Endothelial cell of umbilical vein (primary cell): ENCODE measurements at regions not wholly inside any gene's neighbourhood (a gene's known extent, or its start where the extent isn't known, plus 50 kb on each side); places are given as distances from the start of the nearest gene placed in this dataset.
A peak's percentile ranks its signal among the peaks of the same experiment; 100 is the strongest.

Experiments used
- BruUV-seq: library from RNA; stranded (reverse); fragments of 400-500 nt; replicated peaks from 2 replicates; lab custom pipeline; 2021; lab: Mats Ljungman, UMichigan
- CTCF ChIA-PET: fragments of 300-600, 350-600 bp; sonication (Branson Sonifier 250); formaldehyde crosslinking; loops from one replicate; lab custom pipeline; 2021; ENCODE audit warnings: antibody characterized with exemption, inconsistent platforms; lab: Charles Lee
- POLR2A ChIA-PET: fragments of 300-600, 350-600 bp; sonication (Branson Sonifier 250); formaldehyde crosslinking; loops from one replicate; lab custom pipeline; 2021; ENCODE audit warnings: antibody characterized with exemption, inconsistent platforms; lab: Charles Lee
- DNase-seq: peaks from one replicate; pipeline ENCODE4 v3.0.0-alpha.2; 2011; ENCODE audit warnings: low read depth, low spot score
- FAIRE-seq: peaks from 2 replicates; lab custom pipeline; 2011; peaks lifted over from hg19 to GRCh38; lab: Jason Lieb, UNC
- H2AFZ ChIP-seq: 2 replicates; pipeline ENCODE4 v1.6.0; 2012; ENCODE audit warnings: low read depth, low read length, control low read depth, inconsistent platforms
- H3K27ac ChIP-seq: 2 replicates; pipeline ENCODE4 v1.5.1; 2011; ENCODE audit warnings: low read depth, mild to moderate bottlenecking, control low read depth, low read length, moderate library complexity; ENCODE audit not compliant: insufficient read depth
- H3K27me3 ChIP-seq, 2 experiments: 2 replicates each; pipeline versions ENCODE4 v1.6.0 to v1.6.1; 2011; ENCODE audit warnings: low read length in 2 of 2, mixed read lengths in 1 of 2; ENCODE audit not compliant: control insufficient read depth in 2 of 2, insufficient read depth in 2 of 2
- H3K36me3 ChIP-seq, 2 experiments: 2 replicates in 1 of 2; 3 replicates in 1 of 2; pipeline ENCODE4 v1.5.1; 2011; ENCODE audit warnings: low read length in 2 of 2, mild to moderate bottlenecking in 1 of 2, moderate library complexity in 1 of 2; ENCODE audit not compliant: control insufficient read depth in 2 of 2, insufficient read depth in 2 of 2; ENCODE audit errors: extremely low read depth in 1 of 2
- H3K4me1 ChIP-seq: 3 replicates; pipeline ENCODE4 v1.5.1; 2011; ENCODE audit warnings: mild to moderate bottlenecking, low read length; ENCODE audit not compliant: control insufficient read depth, insufficient read depth; ENCODE audit errors: extremely low read depth
- H3K4me2 ChIP-seq: 2 replicates; pipeline ENCODE4 v1.6.1; 2011; ENCODE audit warnings: low read length, control low read depth, mixed read lengths; ENCODE audit not compliant: insufficient read depth
- H3K4me3 ChIP-seq, 3 experiments: fragments of 200-600 bp in 1 of 3; sonication (generic), shearing (Covaris generic) in 1 of 3; replicated peaks in 1 of 3; 2 replicates each; pipeline ENCODE4 v1.5.1; 2011 to 2016; ENCODE audit warnings: control low read depth in 3 of 3, low read length in 3 of 3, mild to moderate bottlenecking in 2 of 3, inconsistent platforms in 1 of 3, low read depth in 1 of 3, moderate library complexity in 1 of 3; ENCODE audit not compliant: insufficient read depth in 1 of 3
- H3K79me2 ChIP-seq: 2 replicates; pipeline ENCODE4 v1.6.0; 2012; ENCODE audit warnings: low read length, inconsistent platforms; ENCODE audit not compliant: control insufficient read depth, insufficient read depth
- H3K9ac ChIP-seq: replicated peaks from 2 replicates; pipeline ENCODE3; 2011; ENCODE audit warnings: low read length, control low read depth; ENCODE audit not compliant: insufficient read depth; ENCODE audit errors: extremely low read depth
- H3K9me1 ChIP-seq: replicated peaks from 3 replicates; pipeline ENCODE4 v1.6.0; 2011; ENCODE audit warnings: mild to moderate bottlenecking, low read length; ENCODE audit not compliant: control insufficient read depth, insufficient read depth; ENCODE audit errors: extremely low read depth
- H3K9me3 ChIP-seq: replicated peaks from 2 replicates; pipeline ENCODE4 v1.5.1; 2012; ENCODE audit warnings: low read length, inconsistent platforms; ENCODE audit not compliant: control insufficient read depth, insufficient read depth
- H4K20me1 ChIP-seq: replicated peaks from 2 replicates; pipeline ENCODE3; 2011; ENCODE audit warnings: mild to moderate bottlenecking, low read length; ENCODE audit not compliant: control insufficient read depth, insufficient read depth; ENCODE audit errors: extremely low read depth
- EZH2 ChIP-seq: IDR thresholded peaks from 2 replicates; pipeline ENCODE4 v1.6.1; 2012; ENCODE audit warnings: borderline replicate concordance, low read depth, mild to moderate bottlenecking, moderate library complexity, low read length, inconsistent platforms; ENCODE audit not compliant: severe bottlenecking
- FOS ChIP-seq: IDR thresholded peaks from 2 replicates; pipeline ENCODE4 v1.6.1; 2011; ENCODE audit warnings: mild to moderate bottlenecking, low read length, moderate library complexity, borderline replicate concordance; ENCODE audit not compliant: insufficient read depth
- GATA2 ChIP-seq: IDR thresholded peaks from 2 replicates; pipeline ENCODE4 v1.7.0; 2011; ENCODE audit warnings: low read depth, mild to moderate bottlenecking, moderate library complexity, mixed read lengths, low read length; ENCODE audit not compliant: insufficient read length, insufficient read depth
- JUN ChIP-seq: IDR thresholded peaks from 2 replicates; pipeline ENCODE4 v1.6.1; 2011; ENCODE audit warnings: borderline replicate concordance, low read depth; ENCODE audit not compliant: insufficient read length, insufficient read depth
- MYC ChIP-seq: IDR thresholded peaks from one replicate; pipeline ENCODE4 v1.6.1; 2011; ENCODE audit warnings: mild to moderate bottlenecking, low read depth, low read length
- POLR2A ChIP-seq: IDR thresholded peaks from 2 replicates; pipeline ENCODE4 v1.6.1; 2012; ENCODE audit warnings: low read depth, mild to moderate bottlenecking, control low read depth, low read length
- POLR2AphosphoS5 ChIP-seq: IDR thresholded peaks from 2 replicates; pipeline ENCODE4 v1.6.1; 2012; ENCODE audit warnings: low read depth, mild to moderate bottlenecking, control low read depth, low read length, moderate library complexity; ENCODE audit not compliant: insufficient read depth
- dilution Hi-C: fragments of 300-500 bp; cut with MboI; formaldehyde crosslinking; loops from one replicate; pipeline ENCODE4 v1.15.0; 2019; ENCODE audit warnings: low sequenced_read_pairs; ENCODE audit not compliant: extremely low pct_ligation_motif_present
- intact Hi-C: fragments of 100-400 bp; cut with micrococcal nuclease; formaldehyde crosslinking; loops from one replicate; pipeline ENCODE4 v1.10.0; 2022
- TF ChIP-seq, protein P1 (sequence below): IDR thresholded peaks from 2 replicates; pipeline ENCODE4 v1.6.1; 2011; ENCODE audit not compliant: insufficient read depth, insufficient read length
- TF ChIP-seq, protein P2 (sequence below), 2 donors: IDR thresholded peaks; 1 replicate in 1 of 2; 2 replicates in 1 of 2; pipeline ENCODE4 v1.5.1; 2011; ENCODE audit warnings: low read length in 2 of 2, mild to moderate bottlenecking in 2 of 2, moderate library complexity in 2 of 2, control low read depth in 1 of 2, inconsistent platforms in 1 of 2, low read depth in 1 of 2; ENCODE audit not compliant: insufficient read depth in 1 of 2; ENCODE audit errors: extremely low read depth in 1 of 2

DNA sequence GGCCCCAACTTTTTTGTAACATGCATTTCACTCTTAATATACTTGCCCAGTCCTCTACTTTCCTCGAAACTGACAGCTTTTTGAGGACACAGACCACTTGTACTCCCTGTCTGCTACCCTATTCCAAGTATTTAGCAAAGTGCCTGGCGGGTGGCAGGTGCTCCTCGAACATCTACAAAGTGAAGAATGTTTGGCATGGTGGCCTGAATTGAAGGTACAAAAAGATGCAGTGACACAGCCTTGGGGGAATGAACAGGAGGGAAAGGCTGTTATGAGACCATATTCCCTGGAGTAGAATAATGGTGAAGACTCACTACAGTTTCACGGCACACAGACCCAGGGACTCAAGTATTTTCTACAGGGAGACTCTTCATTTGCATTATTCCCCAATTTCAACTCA lies 590.9 kb downstream of the PRELID2 start:
- FAIRE-seq (no peak), DNase-seq (no peak)
- no peaks in the 10 kb centered on the region for H3K9me1 ChIP-seq
- dilution Hi-C loops (no loop called here), intact Hi-C loops (loop anchor here (1.0 to 5.0 kb wide), 2 partner anchors 118 to 583 kb away; no protein-coding TSS in a partner anchor)
- TF ChIP-seq JUN (no peak), EZH2 (no peak), MYC (no peak), POLR2A (no peak), FOS (no peak), POLR2AphosphoS5 (no peak), GATA2 (no peak)
- TF ChIP-seq, protein P1, sequence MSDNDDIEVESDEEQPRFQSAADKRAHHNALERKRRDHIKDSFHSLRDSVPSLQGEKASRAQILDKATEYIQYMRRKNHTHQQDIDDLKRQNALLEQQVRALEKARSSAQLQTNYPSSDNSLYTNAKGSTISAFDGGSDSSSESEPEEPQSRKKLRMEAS: no peak
- TF ChIP-seq, protein P2, sequence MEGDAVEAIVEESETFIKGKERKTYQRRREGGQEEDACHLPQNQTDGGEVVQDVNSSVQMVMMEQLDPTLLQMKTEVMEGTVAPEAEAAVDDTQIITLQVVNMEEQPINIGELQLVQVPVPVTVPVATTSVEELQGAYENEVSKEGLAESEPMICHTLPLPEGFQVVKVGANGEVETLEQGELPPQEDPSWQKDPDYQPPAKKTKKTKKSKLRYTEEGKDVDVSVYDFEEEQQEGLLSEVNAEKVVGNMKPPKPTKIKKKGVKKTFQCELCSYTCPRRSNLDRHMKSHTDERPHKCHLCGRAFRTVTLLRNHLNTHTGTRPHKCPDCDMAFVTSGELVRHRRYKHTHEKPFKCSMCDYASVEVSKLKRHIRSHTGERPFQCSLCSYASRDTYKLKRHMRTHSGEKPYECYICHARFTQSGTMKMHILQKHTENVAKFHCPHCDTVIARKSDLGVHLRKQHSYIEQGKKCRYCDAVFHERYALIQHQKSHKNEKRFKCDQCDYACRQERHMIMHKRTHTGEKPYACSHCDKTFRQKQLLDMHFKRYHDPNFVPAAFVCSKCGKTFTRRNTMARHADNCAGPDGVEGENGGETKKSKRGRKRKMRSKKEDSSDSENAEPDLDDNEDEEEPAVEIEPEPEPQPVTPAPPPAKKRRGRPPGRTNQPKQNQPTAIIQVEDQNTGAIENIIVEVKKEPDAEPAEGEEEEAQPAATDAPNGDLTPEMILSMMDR (IDR thresholded peaks at IDR 0.05; ENCODE audit: extremely low read depth in 1 of 2, insufficient read depth in 1 of 2, low read depth in 1 of 2, low read length in 2 of 2): no peak
- peak overlapping the region; percentile 79 for H3K9ac ChIP-seq
- H4K20me1 ChIP-seq: no peaks in the 10 kb centered on the region
- peaks cover 28% of the 10 kb centered on the region for H3K4me1 ChIP-seq
- H3K9me3 ChIP-seq: no peaks in the 10 kb centered on the region
- peak overlapping the region; percentile 2 for H2AFZ ChIP-seq
- peak overlapping the region; percentile 91 for H3K27ac ChIP-seq
- ChIA-PET CTCF (interaction anchor here (1.1 to 1.2 kb wide), 2 partner anchors 105 to 110 kb away, joined by 3 to 4 read pairs; no protein-coding TSS in a partner anchor), POLR2A (no interaction called here)
- no peak overlapping the region for H3K4me3 ChIP-seq
- peak overlapping the region; percentile 43 for H3K4me2 ChIP-seq
- H3K36me3 ChIP-seq: no peaks in the 10 kb centered on the region
- no peaks in the 10 kb centered on the region for H3K79me2 ChIP-seq
- no peaks in the 10 kb centered on the region for H3K27me3 ChIP-seq
- BruUV-seq: TSS peak; percentile 71
